GM21737 (cell line): ENCODE measurements at regions not wholly inside any gene's neighbourhood (a gene's known extent, or its start where the extent isn't known, plus 50 kb on each side); places are given as distances from the start of the nearest gene placed in this dataset.

ENCODE experiments used
- ATAC-seq: cut with Tn5 transposase; IDR thresholded peaks from one replicate; pipeline ENCODE4 v1.9.1; 2021; ENCODE audit warnings: mild to moderate bottlenecking, moderate library complexity; ENCODE audit not compliant: unreplicated experiment

DNA sequence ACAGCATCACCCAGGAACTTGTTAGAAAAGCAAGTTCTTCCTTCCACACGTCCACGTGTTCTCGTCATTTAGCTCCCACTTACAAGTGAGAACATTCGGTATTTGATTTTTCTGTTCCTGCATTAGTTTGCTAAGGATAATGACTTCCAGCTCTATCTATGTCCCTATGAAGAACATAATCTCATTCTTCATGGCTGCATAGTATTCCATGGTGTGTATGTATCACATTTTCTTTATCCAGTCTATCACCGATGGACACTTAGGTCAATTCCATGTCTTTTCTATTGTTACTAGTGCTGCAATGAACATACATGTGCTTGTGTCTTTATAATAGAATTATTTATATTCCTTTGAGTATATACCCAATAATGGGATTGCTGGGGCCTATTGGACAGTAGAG lies 368.7 kb upstream of the RUNX1 start:
- no peak for ATAC-seq

- no peak for ATAC-seq
These were observed 367.9 kb upstream of the RUNX1 start for GRCh38 chr21:35416866-35417489.

DNA sequence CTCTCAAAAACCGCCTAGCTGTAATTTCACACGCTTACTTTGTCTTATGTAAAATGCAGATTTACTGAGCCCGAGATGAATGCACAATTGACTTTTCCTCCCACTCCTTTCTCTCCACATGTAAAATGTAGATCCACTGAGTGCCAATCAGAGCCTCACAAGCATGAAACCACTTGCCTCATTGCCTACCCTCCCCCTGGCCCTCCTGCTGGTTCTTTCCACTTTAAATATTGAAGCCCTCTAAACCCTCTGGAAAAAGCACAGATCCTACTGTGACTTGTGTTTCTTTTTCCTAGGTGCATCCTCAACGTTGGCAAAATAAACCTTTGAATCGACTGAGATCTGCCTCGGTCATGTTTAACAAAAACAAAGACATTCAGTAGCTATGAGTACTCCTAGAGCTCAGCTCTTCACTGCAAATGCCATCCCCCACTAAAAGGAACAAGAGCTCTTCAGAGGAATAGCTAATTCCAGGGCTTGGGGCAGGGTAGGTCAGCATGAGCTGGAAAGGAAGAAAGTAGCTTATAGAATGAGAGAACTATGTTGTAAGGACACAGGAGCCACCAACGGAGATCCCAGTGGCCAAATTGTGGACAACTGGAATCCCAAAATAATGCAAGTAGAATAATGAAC lies 365.5 kb upstream of the RUNX1 start:
- no peak for ATAC-seq

DNA sequence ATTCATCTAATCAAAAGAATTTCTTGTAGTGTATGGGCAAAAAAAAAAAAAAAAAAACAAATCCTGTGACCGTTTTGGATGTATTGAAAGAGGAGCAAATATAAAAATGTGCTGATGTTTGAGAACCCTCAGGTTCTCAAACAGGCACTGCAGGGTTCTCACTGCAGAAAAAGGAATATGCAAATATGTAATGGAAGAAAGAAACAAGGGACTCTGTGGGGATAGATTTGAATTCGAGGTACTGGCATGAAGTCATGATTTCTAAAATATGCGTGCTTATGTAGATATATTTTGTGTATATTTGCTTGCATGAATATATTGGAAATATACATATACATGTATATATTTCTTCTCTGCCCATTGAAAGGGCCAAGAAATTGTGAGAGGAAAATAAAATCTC lies 365.0 kb upstream of the RUNX1 start:
- no peak for ATAC-seq

DNA sequence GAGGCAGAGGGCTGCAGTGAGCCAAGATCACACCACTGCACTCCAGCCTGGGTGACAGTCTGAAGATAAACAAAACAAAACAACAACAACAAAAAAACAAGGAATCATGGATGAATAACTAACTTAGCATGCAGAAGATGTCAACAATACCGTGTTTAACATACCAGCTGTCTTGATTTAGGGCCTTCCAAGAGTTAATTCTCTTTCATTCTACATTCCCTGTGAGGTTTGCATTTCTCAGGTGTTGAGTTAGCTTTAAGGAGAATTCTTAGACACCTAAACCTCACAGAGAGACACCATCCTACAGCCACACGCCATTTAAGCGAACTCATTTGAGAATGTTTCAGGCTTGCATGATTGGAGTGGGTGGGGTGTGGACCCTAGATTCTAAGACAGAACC lies 363.1 kb upstream of the RUNX1 start:
- ATAC-seq = no peak

- no peak for ATAC-seq
These were observed 362.3 kb upstream of the RUNX1 start for GRCh38 chr21:35411434-35411833.

GRCh38 chr21:35410656-35411055 lies 361.6 kb upstream of the RUNX1 start:
- ATAC-seq = no peak

- ATAC-seq = no peak
These were observed 361.0 kb upstream of the RUNX1 start for GRCh38 chr21:35410123-35410522.

DNA sequence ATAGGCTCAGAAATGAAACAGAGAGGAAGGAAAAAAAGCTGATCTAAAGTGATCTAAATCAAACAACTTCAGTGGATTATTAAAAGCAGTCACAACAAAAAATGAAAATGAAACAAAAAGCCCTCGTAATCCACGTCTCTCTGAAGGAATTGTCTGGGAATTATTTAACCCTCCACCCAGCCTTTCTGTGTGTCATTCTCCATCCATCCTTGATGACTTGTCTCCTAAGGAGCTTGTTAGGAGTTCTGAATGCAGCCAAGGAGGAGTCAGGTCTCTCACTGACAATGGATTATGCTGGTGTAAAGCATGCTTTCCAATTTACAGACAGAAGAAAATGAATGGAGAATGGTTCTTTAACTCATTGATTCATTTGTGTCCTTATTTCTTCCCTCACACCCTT lies 359.3 kb upstream of the RUNX1 start:
- no peak for ATAC-seq

DNA sequence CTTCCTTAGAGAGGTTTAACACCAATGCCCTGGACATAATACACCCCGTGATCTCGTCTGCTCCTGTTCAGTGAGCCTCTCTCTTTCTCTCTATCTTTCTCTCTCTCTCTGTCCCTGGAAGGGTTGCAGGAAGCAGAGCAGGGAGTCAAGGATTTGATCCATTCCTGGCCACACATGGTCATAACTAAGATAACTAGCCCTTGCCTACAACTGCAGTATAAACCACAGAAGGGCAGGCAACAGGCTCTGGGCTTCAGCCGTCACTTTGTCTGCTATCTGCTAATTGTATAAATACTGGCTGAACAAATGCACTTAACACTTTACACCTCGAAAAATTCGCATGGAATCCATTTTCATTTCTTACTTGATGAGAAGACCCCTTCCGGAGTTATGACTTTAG lies 357.5 kb upstream of the RUNX1 start:
- no peak for ATAC-seq

DNA sequence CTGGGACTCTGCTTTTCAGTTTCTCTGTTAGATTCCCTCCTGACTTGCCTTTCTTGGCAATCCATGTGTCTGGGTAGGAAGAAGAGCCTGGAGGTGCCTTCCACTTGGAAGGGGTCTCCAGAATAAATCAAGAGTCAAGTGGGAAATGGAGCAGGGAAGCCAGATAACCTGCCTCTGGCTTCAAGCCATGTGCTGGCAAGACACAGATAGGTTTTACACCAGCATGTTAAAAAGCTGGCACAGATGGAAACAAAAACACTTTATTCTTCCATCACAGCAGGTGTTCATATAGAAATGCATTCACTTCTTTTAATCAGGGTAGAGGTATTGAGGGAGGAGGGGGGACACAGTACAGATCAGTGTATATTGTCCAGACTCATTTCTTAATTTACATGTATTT lies 356.9 kb upstream of the RUNX1 start:
- ATAC-seq = no peak

DNA sequence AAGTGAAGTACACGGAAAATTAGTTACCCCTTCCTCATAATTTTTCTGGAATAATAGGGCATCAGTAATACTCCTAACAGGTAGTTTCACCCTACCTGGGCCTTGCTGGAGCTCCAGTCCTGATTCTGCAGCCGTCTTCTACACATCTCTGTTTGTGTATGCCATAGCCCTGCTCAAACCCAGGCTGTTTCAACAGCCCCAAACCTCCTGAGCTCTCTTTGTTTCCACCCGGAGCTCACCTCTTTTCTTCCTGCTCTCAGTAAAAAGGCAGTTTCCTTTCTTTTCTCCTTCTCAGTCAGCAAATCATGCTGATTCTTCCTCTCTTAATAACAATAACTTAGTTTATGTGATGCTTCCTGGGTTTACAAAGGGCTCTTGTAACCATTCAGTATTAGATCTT lies 355.1 kb upstream of the RUNX1 start:
- no peak for ATAC-seq

DNA sequence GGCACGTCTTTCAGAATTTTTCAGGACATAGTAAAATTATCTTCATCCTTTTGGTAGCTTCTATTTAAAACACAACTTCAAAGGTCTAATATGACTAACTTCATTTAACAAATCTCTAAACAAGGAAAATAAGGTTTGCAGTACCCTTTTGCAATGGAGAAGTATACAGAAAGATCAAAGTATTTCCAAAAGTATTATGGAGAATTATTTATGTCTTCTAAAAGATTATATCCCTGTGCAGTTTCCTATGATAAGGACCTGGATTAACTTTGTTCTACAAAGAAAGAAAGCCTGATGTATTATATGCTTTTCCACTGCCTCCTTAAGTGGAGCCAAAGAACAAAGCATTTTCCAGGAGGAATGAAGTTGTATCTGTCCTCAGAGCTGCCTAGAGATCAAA lies 353.0 kb upstream of the RUNX1 start:
- no peak for ATAC-seq

DNA sequence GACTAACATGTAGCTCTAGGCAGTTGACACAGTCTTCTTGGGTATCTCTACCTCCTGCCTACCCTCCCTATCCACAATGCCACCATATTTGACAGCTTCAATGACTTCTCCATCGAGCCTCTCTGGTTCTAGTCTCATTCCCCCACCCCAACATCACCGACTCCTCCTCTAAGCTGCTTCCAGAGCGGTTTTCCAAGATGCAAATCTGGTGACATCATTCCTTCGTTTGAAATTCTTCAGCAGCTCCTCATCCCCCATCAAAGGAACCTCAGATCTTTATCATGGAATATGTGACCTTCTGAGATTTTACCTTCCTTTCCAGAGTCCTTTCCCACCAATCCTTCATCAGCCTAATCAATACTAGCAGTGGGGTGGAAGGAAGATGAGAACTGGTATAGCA lies 352.4 kb upstream of the RUNX1 start:
- no peak for ATAC-seq

- no peak for ATAC-seq
These were observed 351.3 kb upstream of the RUNX1 start for GRCh38 chr21:35400233-35400939.

DNA sequence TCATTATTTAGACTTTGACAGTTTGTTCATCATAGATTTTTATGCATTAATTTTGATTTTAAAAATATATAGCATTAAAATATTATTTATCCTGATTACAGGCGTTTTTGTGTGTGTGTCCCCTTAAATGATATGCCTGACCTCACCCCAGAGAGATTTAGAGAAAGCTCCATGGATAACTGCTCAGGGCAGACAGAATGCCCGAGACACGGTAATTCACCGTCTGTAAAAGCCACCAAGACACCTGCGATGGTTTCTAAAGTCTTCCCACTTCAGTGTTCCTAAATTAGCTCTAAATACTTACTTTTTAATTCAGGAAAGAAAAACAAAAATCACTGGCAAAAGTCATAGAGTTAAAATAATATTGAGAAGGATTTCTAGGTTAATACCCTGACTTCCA lies 350.6 kb upstream of the RUNX1 start:
- no peak for ATAC-seq

- ATAC-seq = no peak
These were observed 350.0 kb upstream of the RUNX1 start for GRCh38 chr21:35399002-35399530.

- ATAC-seq = no peak
These were observed 349.4 kb upstream of the RUNX1 start for GRCh38 chr21:35398346-35398982.

DNA sequence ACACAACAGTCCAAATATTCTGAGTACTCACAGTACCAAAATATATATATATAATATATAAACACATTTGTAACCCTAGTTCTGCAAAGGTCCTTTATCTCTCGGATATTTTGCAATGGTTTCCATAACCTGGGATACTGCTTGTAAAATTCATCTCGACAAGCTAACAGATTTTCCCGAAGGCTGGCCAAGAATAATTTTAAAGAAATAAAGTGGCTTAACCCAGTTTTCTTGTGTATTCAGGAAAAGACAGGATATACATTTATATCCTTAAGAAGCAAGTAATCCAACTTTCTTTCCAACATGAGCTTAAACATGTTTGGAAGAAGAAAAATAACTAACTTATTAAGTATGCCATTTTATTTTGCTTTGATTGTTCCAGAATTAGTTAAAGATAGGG lies 348.7 kb upstream of the RUNX1 start:
- no peak for ATAC-seq

GRCh38 chr21:35396655-35397054 lies 347.6 kb upstream of the RUNX1 start:
- ATAC-seq = no peak

GRCh38 chr21:35395728-35396127 lies 346.6 kb upstream of the RUNX1 start:
- ATAC-seq = no peak
